HepG2 (cell line): ENCODE measurements at regions not wholly inside any gene's neighbourhood (a gene's known extent, or its start where the extent isn't known, plus 50 kb on each side); places are given as distances from the start of the nearest gene placed in this dataset.

Experiments used
- JUN ChIP-seq: sonication (generic); formaldehyde crosslinking; IDR thresholded peaks from 2 replicates; pipeline ENCODE4 v1.4.0; 2020; ENCODE audit warnings: mild to moderate bottlenecking, missing genetic modification reagents
- NR2C2 ChIP-seq: sonication (generic); formaldehyde crosslinking; IDR thresholded peaks from 2 replicates; pipeline ENCODE4 v1.4.0; 2020; ENCODE audit warnings: missing genetic modification reagents, mild to moderate bottlenecking, moderate library complexity, borderline replicate concordance
- TF ChIP-seq, protein P1 (sequence below): conservative IDR thresholded peaks from 2 replicates; pipeline ENCODE4 v1.6.1; 2018; ENCODE audit warnings: missing genetic modification reagents

DNA sequence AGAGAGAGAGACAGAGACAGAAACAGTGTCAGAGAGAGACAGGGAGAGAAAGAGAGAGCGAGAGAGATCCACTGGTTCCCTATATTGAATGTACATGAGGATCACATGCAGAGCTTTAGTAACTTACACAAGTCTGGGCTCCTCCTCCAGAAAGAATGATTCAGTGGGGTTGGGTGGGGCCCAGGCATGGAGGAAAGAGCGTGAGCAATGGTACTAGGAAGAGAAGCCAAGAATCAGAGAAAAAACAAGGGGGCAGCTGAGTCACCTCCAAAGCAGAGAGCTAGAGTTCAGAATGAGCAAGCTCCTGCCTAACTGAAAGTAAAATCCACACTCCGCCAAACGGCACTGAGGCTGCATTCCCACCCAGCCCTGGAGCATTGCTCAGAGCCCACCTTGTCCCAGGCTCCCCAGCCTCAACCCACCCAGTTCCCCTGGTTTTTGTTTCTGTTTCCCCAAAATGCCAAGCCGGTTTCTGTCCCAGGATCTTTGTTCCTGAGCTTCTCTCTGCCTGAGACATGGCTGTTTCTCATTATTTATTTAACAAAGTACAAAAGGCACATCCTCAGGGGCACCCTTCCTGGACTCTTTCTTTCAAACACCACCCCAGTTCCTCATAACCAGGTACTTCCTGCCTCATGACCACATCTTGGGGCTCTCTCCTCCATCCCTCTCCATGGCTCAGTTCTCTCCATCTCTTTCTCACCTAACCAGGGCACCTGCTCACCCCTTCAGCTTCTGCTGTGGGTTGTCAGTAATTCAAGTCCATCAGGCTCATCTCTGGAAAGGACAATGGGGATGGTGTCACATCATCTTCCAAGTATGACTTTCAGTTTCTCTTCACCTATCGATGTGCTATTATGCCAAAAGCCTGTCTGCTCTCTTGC is 670.3 kb upstream of the TBX3 start:
- TF ChIP-seq JUN (CRISPR knock-in tag) (no peak), NR2C2 (CRISPR knock-in tag) (no peak)
- TF ChIP-seq, protein P1, sequence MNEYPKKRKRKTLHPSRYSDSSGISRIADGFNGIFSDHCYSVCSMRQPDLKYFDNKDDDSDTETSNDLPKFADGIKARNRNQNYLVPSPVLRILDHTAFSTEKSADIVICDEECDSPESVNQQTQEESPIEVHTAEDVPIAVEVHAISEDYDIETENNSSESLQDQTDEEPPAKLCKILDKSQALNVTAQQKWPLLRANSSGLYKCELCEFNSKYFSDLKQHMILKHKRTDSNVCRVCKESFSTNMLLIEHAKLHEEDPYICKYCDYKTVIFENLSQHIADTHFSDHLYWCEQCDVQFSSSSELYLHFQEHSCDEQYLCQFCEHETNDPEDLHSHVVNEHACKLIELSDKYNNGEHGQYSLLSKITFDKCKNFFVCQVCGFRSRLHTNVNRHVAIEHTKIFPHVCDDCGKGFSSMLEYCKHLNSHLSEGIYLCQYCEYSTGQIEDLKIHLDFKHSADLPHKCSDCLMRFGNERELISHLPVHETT (CRISPR knock-in tag), result no peak
